ENCODE measurements at regions not wholly inside any gene's neighbourhood (a gene's known extent, or its start where the extent isn't known, plus 50 kb on each side); places are given as distances from the start of the nearest gene placed in this dataset.

DNA sequence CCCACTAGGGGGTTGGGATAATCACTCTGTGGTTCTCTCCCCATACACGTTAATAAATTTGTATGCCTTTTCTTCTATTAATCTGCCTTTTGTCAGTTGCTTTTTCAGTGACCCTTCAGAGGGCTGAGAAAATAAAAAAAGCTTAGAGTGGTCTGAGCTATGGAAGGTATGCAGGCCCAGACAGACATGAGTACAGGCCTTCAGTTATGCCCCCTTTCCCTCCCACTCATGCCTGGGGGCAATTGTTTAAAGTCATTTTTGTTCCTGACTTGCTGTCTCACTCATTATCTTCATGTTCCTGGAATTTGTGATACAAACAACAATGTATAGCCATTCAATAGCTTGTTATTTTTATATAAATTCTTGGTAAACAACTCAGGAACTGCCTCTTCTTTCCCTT is 170.8 kb downstream of the AKR1D1 start:
- H3K4me1 ChIP-seq (ENCODE audit: control insufficient read depth in 1 of 2, insufficient read depth in 2 of 2, low read length in 2 of 2), result no peaks in the 10 kb centered on the region
- DNase-seq (ENCODE audit: low read depth, low spot score) (no peak), ATAC-seq (no peak)
- no peak overlapping the region for H2AFZ ChIP-seq (ENCODE audit: low read depth, low read length, poor library complexity, severe bottlenecking)
- no TSS peak for BruUV-seq (replicated peaks)
- intact Hi-C loops (cut with micrococcal nuclease), result no loop called here
- H3K27ac ChIP-seq (ENCODE audit: low read depth, low read length), result no peak overlapping the region
- H3K9me3 ChIP-seq (ENCODE audit: control insufficient read depth in 1 of 2, insufficient read depth in 1 of 2, low read depth in 1 of 2, low read length in 2 of 2), result peaks cover 0 to 7% of the 10 kb centered on the region in 2 experiments; a peak in 2 of 4 replicates
- H3K4me2 ChIP-seq (ENCODE audit: low read length), result no peak overlapping the region
- no peak for TF ChIP-seq POLR2A (IDR thresholded peaks at IDR 0.05; ENCODE audit: borderline replicate concordance, extremely low read depth, insufficient read depth, insufficient read length)
- TF ChIP-seq EGR1 (IDR thresholded peaks at IDR 0.05; ENCODE audit: low read depth), result no peak
- TF ChIP-seq EZH2 (IDR thresholded peaks at IDR 0.05), result no peak
- no peak for TF ChIP-seq JUND (IDR thresholded peaks at IDR 0.05)
- TF ChIP-seq ZNF274 (IDR thresholded peaks at IDR 0.05; ENCODE audit: low read depth, low read length), result no peak
- TF ChIP-seq SRF (IDR thresholded peaks at IDR 0.05; ENCODE audit: low read depth), result no peak
- no peak for TF ChIP-seq FOSL1 (IDR thresholded peaks at IDR 0.05; ENCODE audit: low read depth)
- TF ChIP-seq ELF1 (IDR thresholded peaks at IDR 0.05; ENCODE audit: borderline replicate concordance, low read depth), result no peak
- no peak for TF ChIP-seq POLR2AphosphoS5 (IDR thresholded peaks at IDR 0.05; ENCODE audit: low read depth, low read length)
- no peak for TF ChIP-seq EZH2phosphoT487 (IDR thresholded peaks at IDR 0.05; ENCODE audit: borderline replicate concordance)
- no peak for TF ChIP-seq YY1 (IDR thresholded peaks at IDR 0.05; ENCODE audit: extremely low read depth, insufficient replicate concordance, low read depth, low read length)
- TF ChIP-seq, protein P1, sequence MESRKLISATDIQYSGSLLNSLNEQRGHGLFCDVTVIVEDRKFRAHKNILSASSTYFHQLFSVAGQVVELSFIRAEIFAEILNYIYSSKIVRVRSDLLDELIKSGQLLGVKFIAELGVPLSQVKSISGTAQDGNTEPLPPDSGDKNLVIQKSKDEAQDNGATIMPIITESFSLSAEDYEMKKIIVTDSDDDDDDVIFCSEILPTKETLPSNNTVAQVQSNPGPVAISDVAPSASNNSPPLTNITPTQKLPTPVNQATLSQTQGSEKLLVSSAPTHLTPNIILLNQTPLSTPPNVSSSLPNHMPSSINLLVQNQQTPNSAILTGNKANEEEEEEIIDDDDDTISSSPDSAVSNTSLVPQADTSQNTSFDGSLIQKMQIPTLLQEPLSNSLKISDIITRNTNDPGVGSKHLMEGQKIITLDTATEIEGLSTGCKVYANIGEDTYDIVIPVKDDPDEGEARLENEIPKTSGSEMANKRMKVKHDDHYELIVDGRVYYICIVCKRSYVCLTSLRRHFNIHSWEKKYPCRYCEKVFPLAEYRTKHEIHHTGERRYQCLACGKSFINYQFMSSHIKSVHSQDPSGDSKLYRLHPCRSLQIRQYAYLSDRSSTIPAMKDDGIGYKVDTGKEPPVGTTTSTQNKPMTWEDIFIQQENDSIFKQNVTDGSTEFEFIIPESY (IDR thresholded peaks at IDR 0.05; ENCODE audit: extremely low read depth, insufficient replicate concordance, low read length), result no peak
- TF ChIP-seq, protein P2, sequence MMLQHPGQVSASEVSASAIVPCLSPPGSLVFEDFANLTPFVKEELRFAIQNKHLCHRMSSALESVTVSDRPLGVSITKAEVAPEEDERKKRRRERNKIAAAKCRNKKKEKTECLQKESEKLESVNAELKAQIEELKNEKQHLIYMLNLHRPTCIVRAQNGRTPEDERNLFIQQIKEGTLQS (IDR thresholded peaks at IDR 0.05), result no peak
- TF ChIP-seq, protein P3, sequence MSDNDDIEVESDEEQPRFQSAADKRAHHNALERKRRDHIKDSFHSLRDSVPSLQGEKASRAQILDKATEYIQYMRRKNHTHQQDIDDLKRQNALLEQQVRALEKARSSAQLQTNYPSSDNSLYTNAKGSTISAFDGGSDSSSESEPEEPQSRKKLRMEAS (IDR thresholded peaks at IDR 0.05), result no peak
- no peak for TF ChIP-seq RAD21 (IDR thresholded peaks at IDR 0.05; ENCODE audit: low read depth)
- TF ChIP-seq SP1 (IDR thresholded peaks at IDR 0.05; ENCODE audit: low read depth), result no peak
- TF ChIP-seq SIN3A (IDR thresholded peaks at IDR 0.05; ENCODE audit: low read depth), result no peak
- TF ChIP-seq, protein P4, sequence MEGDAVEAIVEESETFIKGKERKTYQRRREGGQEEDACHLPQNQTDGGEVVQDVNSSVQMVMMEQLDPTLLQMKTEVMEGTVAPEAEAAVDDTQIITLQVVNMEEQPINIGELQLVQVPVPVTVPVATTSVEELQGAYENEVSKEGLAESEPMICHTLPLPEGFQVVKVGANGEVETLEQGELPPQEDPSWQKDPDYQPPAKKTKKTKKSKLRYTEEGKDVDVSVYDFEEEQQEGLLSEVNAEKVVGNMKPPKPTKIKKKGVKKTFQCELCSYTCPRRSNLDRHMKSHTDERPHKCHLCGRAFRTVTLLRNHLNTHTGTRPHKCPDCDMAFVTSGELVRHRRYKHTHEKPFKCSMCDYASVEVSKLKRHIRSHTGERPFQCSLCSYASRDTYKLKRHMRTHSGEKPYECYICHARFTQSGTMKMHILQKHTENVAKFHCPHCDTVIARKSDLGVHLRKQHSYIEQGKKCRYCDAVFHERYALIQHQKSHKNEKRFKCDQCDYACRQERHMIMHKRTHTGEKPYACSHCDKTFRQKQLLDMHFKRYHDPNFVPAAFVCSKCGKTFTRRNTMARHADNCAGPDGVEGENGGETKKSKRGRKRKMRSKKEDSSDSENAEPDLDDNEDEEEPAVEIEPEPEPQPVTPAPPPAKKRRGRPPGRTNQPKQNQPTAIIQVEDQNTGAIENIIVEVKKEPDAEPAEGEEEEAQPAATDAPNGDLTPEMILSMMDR (IDR thresholded peaks at IDR 0.05 in 2 of 3, conservative IDR thresholded peaks at IDR 0.05 in 1 of 3; ENCODE audit: borderline replicate concordance in 1 of 3, insufficient read depth in 1 of 3, low read depth in 2 of 3, low read length in 2 of 3), result no peak
- POLR2A ChIA-PET, result no interaction called here
- H3K27me3 ChIP-seq (ENCODE audit: insufficient read depth, low read length), result no peaks in the 10 kb centered on the region
- CTCF ChIA-PET, result no interaction called here
- H4K20me1 ChIP-seq (ENCODE audit: insufficient read depth), result no peaks in the 10 kb centered on the region
- H3K4me3 ChIP-seq (replicated peaks in 1 of 2; ENCODE audit: low read depth in 1 of 2, low read length in 2 of 2), result no peak overlapping the region
- H3K36me3 ChIP-seq (ENCODE audit: control insufficient read depth in 1 of 2, insufficient read depth in 2 of 2, low read length in 2 of 2), result no peaks in the 10 kb centered on the region
- RAD21 ChIA-PET (ENCODE audit: low non-redundant PET in 1 of 2, low total read pairs in 2 of 2, uncharacterized antibody in 2 of 2, unreplicated experiment in 2 of 2), result no interaction called here
- H3K9me2 ChIP-seq (ENCODE audit: insufficient read depth), result no peaks in the 10 kb centered on the region
- H3K9ac ChIP-seq (ENCODE audit: low read length), result no peak overlapping the region
- H3K79me2 ChIP-seq (ENCODE audit: insufficient read depth, low read length), result no peaks in the 10 kb centered on the region

All from HCT116 (cell line).